SK-N-SH treated with all-trans-retinoic acid at 6 μM for 48 hours (cell line): ENCODE measurements at regions not wholly inside any gene's neighbourhood (a gene's known extent, or its start where the extent isn't known, plus 50 kb on each side); places are given as distances from the start of the nearest gene placed in this dataset.

Source experiments
- BACH2 ChIP-seq: fragments of 250-450 bp; sonication (Bioruptor Pico); IDR thresholded peaks from 2 replicates; pipeline ENCODE4 v1.9.0; 2021; ENCODE audit warnings: mild to moderate bottlenecking, borderline replicate concordance
- CSDC2 ChIP-seq: fragments of 250-450 bp; sonication (Bioruptor Pico); IDR thresholded peaks from 2 replicates; pipeline ENCODE4 v1.5.0; 2020; ENCODE audit warnings: mild to moderate bottlenecking, moderate library complexity
- ISL1 ChIP-seq: fragments of 250-450 bp; sonication (Bioruptor Pico); IDR thresholded peaks from 2 replicates; pipeline ENCODE4 v2.1.2; 2022; ENCODE audit warnings: mild to moderate bottlenecking, moderate library complexity
- OSR1 ChIP-seq: fragments of 250-450 bp; sonication (Bioruptor Pico); IDR thresholded peaks from 2 replicates; pipeline ENCODE4 v1.8.0; 2022; ENCODE audit warnings: moderate library complexity, mild to moderate bottlenecking, inconsistent platforms
- TCF4 ChIP-seq: fragments of 250-450 bp; sonication (Bioruptor Pico); IDR thresholded peaks from 2 replicates; pipeline ENCODE4 v1.8.0; 2021; ENCODE audit warnings: mild to moderate bottlenecking, moderate library complexity, borderline replicate concordance
- ZC3H10 ChIP-seq: fragments of 250-450 bp; sonication (Bioruptor Pico); IDR thresholded peaks from 2 replicates; pipeline ENCODE4 v1.5.1; 2021; ENCODE audit warnings: mild to moderate bottlenecking, moderate library complexity
- ZFP3 ChIP-seq: fragments of 250-450 bp; sonication (Bioruptor Pico); IDR thresholded peaks from 2 replicates; pipeline ENCODE4 v1.5.0; 2020; ENCODE audit warnings: mild to moderate bottlenecking, moderate library complexity
- ZNF565 ChIP-seq: fragments of 450-650 bp; formaldehyde crosslinking; conservative IDR thresholded peaks from 2 replicates; pipeline ENCODE4 v1.5.0; 2020; ENCODE audit warnings: low read depth, mild to moderate bottlenecking, moderate library complexity
- ZNF8 ChIP-seq: fragments of 450-650 bp; formaldehyde crosslinking; IDR thresholded peaks from 2 replicates; pipeline ENCODE4 v1.5.0; 2020; ENCODE audit warnings: mild to moderate bottlenecking, moderate library complexity
- TF ChIP-seq, protein P1 (sequence below): fragments of 250-450 bp; sonication (Bioruptor Pico); IDR thresholded peaks from 2 replicates; pipeline ENCODE4 v1.5.0; 2020; ENCODE audit warnings: mild to moderate bottlenecking, moderate library complexity
- TF ChIP-seq, protein P2 (sequence below): fragments of 250-450 bp; sonication (Bioruptor Pico); IDR thresholded peaks from 2 replicates; pipeline ENCODE4 v1.8.0; 2020; ENCODE audit warnings: mild to moderate bottlenecking, moderate library complexity, borderline replicate concordance
- TF ChIP-seq, protein P3 (sequence below): fragments of 250-450 bp; sonication (Bioruptor Pico); IDR thresholded peaks from 2 replicates; pipeline ENCODE4 v1.8.0; 2021; ENCODE audit warnings: low read depth, mild to moderate bottlenecking, moderate library complexity, borderline replicate concordance

DNA sequence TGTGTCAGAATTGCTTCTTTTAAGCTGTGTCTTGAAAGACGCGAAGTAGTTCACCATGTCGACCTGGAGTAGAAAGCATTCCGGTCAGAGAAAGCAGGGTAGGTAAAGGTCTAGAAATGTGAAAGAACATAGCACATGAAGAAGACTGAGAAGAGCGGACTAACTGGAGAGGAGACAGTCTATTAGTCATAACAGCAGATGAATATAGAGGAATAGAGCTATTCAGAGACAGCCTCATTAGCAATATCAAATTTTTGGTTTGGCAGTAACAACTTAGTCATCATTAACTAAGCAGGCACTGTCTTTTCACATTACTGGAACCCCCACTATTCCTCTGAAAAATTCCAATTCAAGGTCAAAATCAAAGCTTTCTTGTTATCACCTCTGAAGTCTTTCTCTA, 678.8 kb downstream of the DIPK2A start:
- TF ChIP-seq ZFP3 (CRISPR knock-in tag) (no peak), BACH2 (CRISPR knock-in tag) (no peak), OSR1 (CRISPR knock-in tag) (no peak), TCF4 (CRISPR knock-in tag) (no peak), ISL1 (CRISPR knock-in tag) (no peak), CSDC2 (CRISPR knock-in tag) (no peak), ZNF565 (CRISPR knock-in tag) (no peak), ZC3H10 (CRISPR knock-in tag) (no peak), ZNF8 (CRISPR knock-in tag) (no peak)
- TF ChIP-seq, protein P1, sequence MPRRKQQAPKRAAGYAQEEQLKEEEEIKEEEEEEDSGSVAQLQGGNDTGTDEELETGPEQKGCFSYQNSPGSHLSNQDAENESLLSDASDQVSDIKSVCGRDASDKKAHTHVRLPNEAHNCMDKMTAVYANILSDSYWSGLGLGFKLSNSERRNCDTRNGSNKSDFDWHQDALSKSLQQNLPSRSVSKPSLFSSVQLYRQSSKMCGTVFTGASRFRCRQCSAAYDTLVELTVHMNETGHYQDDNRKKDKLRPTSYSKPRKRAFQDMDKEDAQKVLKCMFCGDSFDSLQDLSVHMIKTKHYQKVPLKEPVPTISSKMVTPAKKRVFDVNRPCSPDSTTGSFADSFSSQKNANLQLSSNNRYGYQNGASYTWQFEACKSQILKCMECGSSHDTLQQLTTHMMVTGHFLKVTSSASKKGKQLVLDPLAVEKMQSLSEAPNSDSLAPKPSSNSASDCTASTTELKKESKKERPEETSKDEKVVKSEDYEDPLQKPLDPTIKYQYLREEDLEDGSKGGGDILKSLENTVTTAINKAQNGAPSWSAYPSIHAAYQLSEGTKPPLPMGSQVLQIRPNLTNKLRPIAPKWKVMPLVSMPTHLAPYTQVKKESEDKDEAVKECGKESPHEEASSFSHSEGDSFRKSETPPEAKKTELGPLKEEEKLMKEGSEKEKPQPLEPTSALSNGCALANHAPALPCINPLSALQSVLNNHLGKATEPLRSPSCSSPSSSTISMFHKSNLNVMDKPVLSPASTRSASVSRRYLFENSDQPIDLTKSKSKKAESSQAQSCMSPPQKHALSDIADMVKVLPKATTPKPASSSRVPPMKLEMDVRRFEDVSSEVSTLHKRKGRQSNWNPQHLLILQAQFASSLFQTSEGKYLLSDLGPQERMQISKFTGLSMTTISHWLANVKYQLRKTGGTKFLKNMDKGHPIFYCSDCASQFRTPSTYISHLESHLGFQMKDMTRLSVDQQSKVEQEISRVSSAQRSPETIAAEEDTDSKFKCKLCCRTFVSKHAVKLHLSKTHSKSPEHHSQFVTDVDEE = no peak
- TF ChIP-seq, protein P2, sequence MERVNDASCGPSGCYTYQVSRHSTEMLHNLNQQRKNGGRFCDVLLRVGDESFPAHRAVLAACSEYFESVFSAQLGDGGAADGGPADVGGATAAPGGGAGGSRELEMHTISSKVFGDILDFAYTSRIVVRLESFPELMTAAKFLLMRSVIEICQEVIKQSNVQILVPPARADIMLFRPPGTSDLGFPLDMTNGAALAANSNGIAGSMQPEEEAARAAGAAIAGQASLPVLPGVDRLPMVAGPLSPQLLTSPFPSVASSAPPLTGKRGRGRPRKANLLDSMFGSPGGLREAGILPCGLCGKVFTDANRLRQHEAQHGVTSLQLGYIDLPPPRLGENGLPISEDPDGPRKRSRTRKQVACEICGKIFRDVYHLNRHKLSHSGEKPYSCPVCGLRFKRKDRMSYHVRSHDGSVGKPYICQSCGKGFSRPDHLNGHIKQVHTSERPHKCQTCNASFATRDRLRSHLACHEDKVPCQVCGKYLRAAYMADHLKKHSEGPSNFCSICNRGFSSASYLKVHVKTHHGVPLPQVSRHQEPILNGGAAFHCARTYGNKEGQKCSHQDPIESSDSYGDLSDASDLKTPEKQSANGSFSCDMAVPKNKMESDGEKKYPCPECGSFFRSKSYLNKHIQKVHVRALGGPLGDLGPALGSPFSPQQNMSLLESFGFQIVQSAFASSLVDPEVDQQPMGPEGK (CRISPR knock-in tag) = no peak
- TF ChIP-seq, protein P3, sequence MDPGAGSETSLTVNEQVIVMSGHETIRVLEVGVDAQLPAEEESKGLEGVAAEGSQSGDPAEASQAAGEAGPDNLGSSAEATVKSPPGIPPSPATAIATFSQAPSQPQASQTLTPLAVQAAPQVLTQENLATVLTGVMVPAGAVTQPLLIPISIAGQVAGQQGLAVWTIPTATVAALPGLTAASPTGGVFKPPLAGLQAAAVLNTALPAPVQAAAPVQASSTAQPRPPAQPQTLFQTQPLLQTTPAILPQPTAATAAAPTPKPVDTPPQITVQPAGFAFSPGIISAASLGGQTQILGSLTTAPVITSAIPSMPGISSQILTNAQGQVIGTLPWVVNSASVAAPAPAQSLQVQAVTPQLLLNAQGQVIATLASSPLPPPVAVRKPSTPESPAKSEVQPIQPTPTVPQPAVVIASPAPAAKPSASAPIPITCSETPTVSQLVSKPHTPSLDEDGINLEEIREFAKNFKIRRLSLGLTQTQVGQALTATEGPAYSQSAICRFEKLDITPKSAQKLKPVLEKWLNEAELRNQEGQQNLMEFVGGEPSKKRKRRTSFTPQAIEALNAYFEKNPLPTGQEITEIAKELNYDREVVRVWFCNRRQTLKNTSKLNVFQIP (CRISPR knock-in tag) = no peak
